ENCODE measurements at regions not wholly inside any gene's neighbourhood (a gene's known extent, or its start where the extent isn't known, plus 50 kb on each side); places are given as distances from the start of the nearest gene placed in this dataset.

DNA sequence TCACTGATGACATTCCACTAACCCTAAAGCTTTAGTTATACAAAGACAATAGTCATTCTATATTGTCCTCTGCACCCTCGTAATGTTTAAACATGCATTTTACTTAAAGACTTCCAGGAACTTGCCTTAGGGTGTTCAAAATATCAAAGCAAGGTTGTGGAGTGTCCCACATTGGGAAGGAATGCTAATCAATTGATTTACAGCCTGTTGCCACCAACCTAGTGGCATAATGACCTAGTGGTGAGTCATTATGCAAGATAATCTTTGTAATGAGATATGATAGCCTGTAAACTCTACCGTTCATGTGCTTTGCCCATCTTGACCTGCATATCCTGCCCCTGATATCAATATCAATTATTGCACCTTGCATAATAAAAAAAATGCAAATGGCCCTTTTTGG, 542.9 kb downstream of the CDH9 start:
- no peaks in the 10 kb centered on the region for H3K27me3 ChIP-seq (replicated peaks in 1 of 4; ENCODE audit: control extremely low read depth in 1 of 4, control insufficient read depth in 3 of 4, insufficient read depth in 4 of 4, low read length in 3 of 4)
- no peak for ATAC-seq (ENCODE audit: low read depth)
- H3K4me3 ChIP-seq (ENCODE audit: control extremely low read depth in 1 of 5, extremely low read depth in 1 of 5, insufficient read depth in 1 of 5, low read depth in 2 of 5, low read length in 4 of 5) = no peak overlapping the region
- H3K36me3 ChIP-seq (replicated peaks in 1 of 2; ENCODE audit: control extremely low read depth in 1 of 2, control insufficient read depth in 1 of 2, extremely low read depth in 1 of 2, insufficient read depth in 2 of 2, low read length in 1 of 2) = no peaks in the 10 kb centered on the region
- no peaks in the 10 kb centered on the region for H3K79me2 ChIP-seq (ENCODE audit: control insufficient read depth, insufficient read depth, low read length)
- Mint-ChIP-seq H3K27ac (no peak overlapping the region), H3K4me1 (no peaks in the 10 kb centered on the region), H3K27me3 (no peaks in the 10 kb centered on the region), H3K4me3 (no peak overlapping the region), H3K9me3 (ENCODE audit: insufficient read depth) (peaks cover 2% of the 10 kb centered on the region)
- ChIA-PET POLR2A (no interaction called here), CTCF (no interaction called here)
- H2AFZ ChIP-seq (ENCODE audit: insufficient read depth, low read depth, low read length, poor library complexity, severe bottlenecking) = no peak overlapping the region
- 71% methylated on average over 1 of the region's 2 CpGs for WGBS (ENCODE audit: insufficient coverage)
- H3K4me2 ChIP-seq (replicated peaks; ENCODE audit: low read depth, low read length, poor library complexity, severe bottlenecking) = no peak overlapping the region
- no peak overlapping the region for H3K9ac ChIP-seq (ENCODE audit: low read length)
- TF ChIP-seq CTCF (IDR thresholded peaks at IDR 0.05) (no peak), EZH2 (IDR thresholded peaks at IDR 0.05; ENCODE audit: borderline replicate concordance, insufficient read depth, low read depth, low read length, poor library complexity, severe bottlenecking) (no peak)
- no peaks in the 10 kb centered on the region for H4K20me1 ChIP-seq (ENCODE audit: control insufficient read depth, insufficient read depth, low read length, poor library complexity, severe bottlenecking)
- DNase-seq = no peak
- no peaks in the 10 kb centered on the region for H3K4me1 ChIP-seq (ENCODE audit: control insufficient read depth in 2 of 2, insufficient read depth in 2 of 2, low read length in 2 of 2)
- no peak overlapping the region for H3K27ac ChIP-seq (ENCODE audit: low read length in 2 of 2)
- intact Hi-C loops (cut with micrococcal nuclease) = no loop called here
- peaks cover 0 to 11% (median 4%) of the 10 kb centered on the region in 3 donors for H3K9me3 ChIP-seq (ENCODE audit: control extremely low read depth in 1 of 3, control insufficient read depth in 2 of 3, insufficient read depth in 1 of 3, low read length in 2 of 3)

GRCh38 chr5:26492906-26493459, 545.4 kb downstream of the CDH9 start:
- H3K4me1 ChIP-seq (ENCODE audit: control insufficient read depth in 2 of 2, insufficient read depth in 2 of 2, low read length in 2 of 2) = no peaks in the 10 kb centered on the region
- 92% methylated on average over 1 of the region's 2 CpGs for WGBS (ENCODE audit: insufficient coverage)
- TF ChIP-seq CTCF (IDR thresholded peaks at IDR 0.05) = no peak
- TF ChIP-seq EZH2 (IDR thresholded peaks at IDR 0.05; ENCODE audit: borderline replicate concordance, insufficient read depth, low read depth, low read length, poor library complexity, severe bottlenecking) = no peak
- H3K4me2 ChIP-seq (replicated peaks; ENCODE audit: low read depth, low read length, poor library complexity, severe bottlenecking) = no peak overlapping the region
- peaks cover 0 to 13% (median 4%) of the 10 kb centered on the region in 3 donors for H3K9me3 ChIP-seq (ENCODE audit: control extremely low read depth in 1 of 3, control insufficient read depth in 2 of 3, insufficient read depth in 1 of 3, low read length in 2 of 3)
- H3K36me3 ChIP-seq (replicated peaks in 1 of 2; ENCODE audit: control extremely low read depth in 1 of 2, control insufficient read depth in 1 of 2, extremely low read depth in 1 of 2, insufficient read depth in 2 of 2, low read length in 1 of 2) = no peaks in the 10 kb centered on the region
- no peaks in the 10 kb centered on the region for H4K20me1 ChIP-seq (ENCODE audit: control insufficient read depth, insufficient read depth, low read length, poor library complexity, severe bottlenecking)
- Mint-ChIP-seq H3K27me3 (no peaks in the 10 kb centered on the region), H3K9me3 (ENCODE audit: insufficient read depth) (peaks cover 7% of the 10 kb centered on the region), H3K4me1 (no peaks in the 10 kb centered on the region), H3K27ac (no peak overlapping the region), H3K4me3 (no peak overlapping the region)
- no peak for DNase-seq
- no peak overlapping the region for H3K9ac ChIP-seq (ENCODE audit: low read length)
- H2AFZ ChIP-seq (ENCODE audit: insufficient read depth, low read depth, low read length, poor library complexity, severe bottlenecking) = no peak overlapping the region
- no peaks in the 10 kb centered on the region for H3K27me3 ChIP-seq (replicated peaks in 1 of 4; ENCODE audit: control extremely low read depth in 1 of 4, control insufficient read depth in 3 of 4, insufficient read depth in 4 of 4, low read length in 3 of 4)
- no peak for ATAC-seq (ENCODE audit: low read depth)
- ChIA-PET POLR2A (no interaction called here), CTCF (no interaction called here)
- H3K4me3 ChIP-seq (ENCODE audit: control extremely low read depth in 1 of 5, extremely low read depth in 1 of 5, insufficient read depth in 1 of 5, low read depth in 2 of 5, low read length in 4 of 5) = no peak overlapping the region
- no peaks in the 10 kb centered on the region for H3K79me2 ChIP-seq (ENCODE audit: control insufficient read depth, insufficient read depth, low read length)
- intact Hi-C loops (cut with micrococcal nuclease) = no loop called here
- no peak overlapping the region for H3K27ac ChIP-seq (ENCODE audit: low read length in 2 of 2)

Measured in B cell (primary cell).